ENCODE measurements at regions not wholly inside any gene's neighbourhood (a gene's known extent, or its start where the extent isn't known, plus 50 kb on each side); places are given as distances from the start of the nearest gene placed in this dataset.

DNA sequence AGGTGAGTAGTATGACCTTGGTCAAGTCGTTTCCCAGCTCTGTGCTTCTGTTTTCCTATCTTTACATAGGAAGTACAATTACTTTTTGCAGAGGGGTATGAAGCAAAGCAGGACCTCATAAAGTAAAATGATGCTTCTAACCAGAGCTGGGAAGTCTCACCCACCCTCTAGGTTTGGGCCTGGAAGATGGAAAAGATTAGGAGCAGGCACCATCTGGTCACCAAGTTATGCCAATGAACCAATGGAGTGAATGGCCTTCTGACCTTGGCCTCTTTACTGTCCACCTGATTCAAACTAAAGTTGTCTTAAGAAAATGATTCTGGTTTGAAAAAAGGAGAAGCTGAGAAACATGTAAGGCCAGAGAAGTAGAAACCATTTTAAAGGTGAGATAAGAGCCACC lies 68.9 kb upstream of the CTNNBL1 start:
- no peak overlapping the region for H3K4me3 Mint-ChIP-seq (ENCODE audit: unreplicated experiment)
- peaks cover 3% of the 10 kb centered on the region for H3K9me3 Mint-ChIP-seq (ENCODE audit: unreplicated experiment)
- H3K36me3 Mint-ChIP-seq (ENCODE audit: unreplicated experiment) = no peaks in the 10 kb centered on the region
- peaks cover 10% of the 10 kb centered on the region for H3K4me1 Mint-ChIP-seq (ENCODE audit: low read depth, unreplicated experiment)
- no peak for DNase-seq
- peaks cover 9% of the 10 kb centered on the region for H3K27me3 Mint-ChIP-seq (ENCODE audit: unreplicated experiment)
- TF ChIP-seq, protein P1, sequence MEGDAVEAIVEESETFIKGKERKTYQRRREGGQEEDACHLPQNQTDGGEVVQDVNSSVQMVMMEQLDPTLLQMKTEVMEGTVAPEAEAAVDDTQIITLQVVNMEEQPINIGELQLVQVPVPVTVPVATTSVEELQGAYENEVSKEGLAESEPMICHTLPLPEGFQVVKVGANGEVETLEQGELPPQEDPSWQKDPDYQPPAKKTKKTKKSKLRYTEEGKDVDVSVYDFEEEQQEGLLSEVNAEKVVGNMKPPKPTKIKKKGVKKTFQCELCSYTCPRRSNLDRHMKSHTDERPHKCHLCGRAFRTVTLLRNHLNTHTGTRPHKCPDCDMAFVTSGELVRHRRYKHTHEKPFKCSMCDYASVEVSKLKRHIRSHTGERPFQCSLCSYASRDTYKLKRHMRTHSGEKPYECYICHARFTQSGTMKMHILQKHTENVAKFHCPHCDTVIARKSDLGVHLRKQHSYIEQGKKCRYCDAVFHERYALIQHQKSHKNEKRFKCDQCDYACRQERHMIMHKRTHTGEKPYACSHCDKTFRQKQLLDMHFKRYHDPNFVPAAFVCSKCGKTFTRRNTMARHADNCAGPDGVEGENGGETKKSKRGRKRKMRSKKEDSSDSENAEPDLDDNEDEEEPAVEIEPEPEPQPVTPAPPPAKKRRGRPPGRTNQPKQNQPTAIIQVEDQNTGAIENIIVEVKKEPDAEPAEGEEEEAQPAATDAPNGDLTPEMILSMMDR (IDR thresholded peaks at IDR 0.05; ENCODE audit: partially characterized antibody, unreplicated experiment) = no peak
- no peak overlapping the region for H3K27ac Mint-ChIP-seq (ENCODE audit: unreplicated experiment)

DNA sequence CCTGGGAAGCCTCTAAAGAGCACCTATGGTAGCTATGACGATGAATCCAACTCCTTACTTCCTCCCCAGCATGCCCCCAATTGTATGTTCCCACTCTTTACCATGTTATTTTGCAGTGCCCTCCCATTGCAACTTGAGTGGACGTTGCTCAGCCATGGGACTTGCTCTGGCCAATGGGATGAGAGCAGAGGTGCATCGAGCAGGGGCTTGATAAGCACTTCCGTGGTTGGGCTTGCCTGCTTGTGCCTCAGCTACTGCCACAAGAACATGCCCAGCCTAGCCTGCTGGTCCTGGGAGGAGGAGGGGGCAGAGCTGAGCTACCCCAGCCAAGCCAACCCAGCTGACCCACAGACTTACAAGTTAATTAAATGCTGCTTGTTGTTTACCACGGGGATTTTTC lies 71.1 kb upstream of the CTNNBL1 start:
- Mint-ChIP-seq H3K9me3 (ENCODE audit: unreplicated experiment) (peaks cover 3% of the 10 kb centered on the region), H3K27ac (ENCODE audit: unreplicated experiment) (no peak overlapping the region), H3K4me3 (ENCODE audit: unreplicated experiment) (no peak overlapping the region), H3K27me3 (ENCODE audit: unreplicated experiment) (peaks cover 9% of the 10 kb centered on the region), H3K36me3 (ENCODE audit: unreplicated experiment) (no peaks in the 10 kb centered on the region), H3K4me1 (ENCODE audit: low read depth, unreplicated experiment) (peaks cover 8% of the 10 kb centered on the region)
- TF ChIP-seq, protein P1 (IDR thresholded peaks at IDR 0.05; ENCODE audit: partially characterized antibody, unreplicated experiment) = no peak
- no peak for DNase-seq

DNA sequence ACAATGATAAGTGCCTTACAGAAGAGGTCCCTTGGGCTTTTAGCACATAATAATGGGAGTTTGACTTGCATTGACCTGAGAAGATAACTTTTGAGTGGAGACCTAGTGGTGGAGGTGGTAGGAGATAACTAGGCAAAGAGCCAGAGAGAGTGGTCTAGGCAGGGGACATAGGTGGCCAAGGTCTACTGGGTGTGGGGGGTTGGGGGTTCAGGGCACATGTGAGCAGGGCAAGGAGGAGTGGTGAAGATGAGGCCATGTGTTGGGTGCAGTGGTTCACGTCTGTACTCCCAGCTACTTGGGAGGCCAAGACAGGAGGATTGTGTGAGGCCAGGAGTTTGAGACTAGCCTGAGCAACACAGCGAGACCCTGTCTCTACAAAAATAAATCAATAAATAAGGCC lies 74.3 kb upstream of the CTNNBL1 start:
- no peaks in the 10 kb centered on the region for H3K36me3 Mint-ChIP-seq (ENCODE audit: unreplicated experiment)
- H3K27me3 Mint-ChIP-seq (ENCODE audit: unreplicated experiment) = peaks cover 7% of the 10 kb centered on the region
- no peak overlapping the region for H3K4me3 Mint-ChIP-seq (ENCODE audit: unreplicated experiment)
- H3K27ac Mint-ChIP-seq (ENCODE audit: unreplicated experiment) = no peak overlapping the region
- DNase-seq = no peak
- TF ChIP-seq, protein P1 (IDR thresholded peaks at IDR 0.05; ENCODE audit: partially characterized antibody, unreplicated experiment) = no peak
- H3K9me3 Mint-ChIP-seq (ENCODE audit: unreplicated experiment) = peaks cover 3% of the 10 kb centered on the region
- H3K4me1 Mint-ChIP-seq (ENCODE audit: low read depth, unreplicated experiment) = peaks cover 2% of the 10 kb centered on the region

DNA sequence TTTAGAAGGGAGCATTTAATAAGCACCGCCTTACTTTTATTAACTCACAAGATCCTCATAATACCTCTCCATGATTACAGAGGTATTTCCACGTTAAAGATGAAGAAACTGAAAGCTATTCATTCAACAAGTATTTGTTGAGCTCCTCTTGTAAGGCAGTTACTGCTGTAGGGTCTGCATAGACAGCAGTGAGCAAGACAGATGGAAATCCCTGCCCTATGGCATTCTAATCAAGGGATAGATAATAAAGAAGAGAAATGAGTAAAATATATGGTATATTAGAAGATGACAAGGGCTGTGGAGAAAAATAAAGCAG lies 77.8 kb upstream of the CTNNBL1 start:
- Mint-ChIP-seq H3K27me3 (ENCODE audit: unreplicated experiment) (peaks cover 5% of the 10 kb centered on the region), H3K27ac (ENCODE audit: unreplicated experiment) (no peak overlapping the region), H3K4me1 (ENCODE audit: low read depth, unreplicated experiment) (peaks cover 2% of the 10 kb centered on the region), H3K36me3 (ENCODE audit: unreplicated experiment) (no peaks in the 10 kb centered on the region), H3K9me3 (ENCODE audit: unreplicated experiment) (peaks cover 1% of the 10 kb centered on the region), H3K4me3 (ENCODE audit: unreplicated experiment) (no peak overlapping the region)
- no peak for DNase-seq
- TF ChIP-seq, protein P1 (IDR thresholded peaks at IDR 0.05; ENCODE audit: partially characterized antibody, unreplicated experiment) = peak; percentile 74

DNA sequence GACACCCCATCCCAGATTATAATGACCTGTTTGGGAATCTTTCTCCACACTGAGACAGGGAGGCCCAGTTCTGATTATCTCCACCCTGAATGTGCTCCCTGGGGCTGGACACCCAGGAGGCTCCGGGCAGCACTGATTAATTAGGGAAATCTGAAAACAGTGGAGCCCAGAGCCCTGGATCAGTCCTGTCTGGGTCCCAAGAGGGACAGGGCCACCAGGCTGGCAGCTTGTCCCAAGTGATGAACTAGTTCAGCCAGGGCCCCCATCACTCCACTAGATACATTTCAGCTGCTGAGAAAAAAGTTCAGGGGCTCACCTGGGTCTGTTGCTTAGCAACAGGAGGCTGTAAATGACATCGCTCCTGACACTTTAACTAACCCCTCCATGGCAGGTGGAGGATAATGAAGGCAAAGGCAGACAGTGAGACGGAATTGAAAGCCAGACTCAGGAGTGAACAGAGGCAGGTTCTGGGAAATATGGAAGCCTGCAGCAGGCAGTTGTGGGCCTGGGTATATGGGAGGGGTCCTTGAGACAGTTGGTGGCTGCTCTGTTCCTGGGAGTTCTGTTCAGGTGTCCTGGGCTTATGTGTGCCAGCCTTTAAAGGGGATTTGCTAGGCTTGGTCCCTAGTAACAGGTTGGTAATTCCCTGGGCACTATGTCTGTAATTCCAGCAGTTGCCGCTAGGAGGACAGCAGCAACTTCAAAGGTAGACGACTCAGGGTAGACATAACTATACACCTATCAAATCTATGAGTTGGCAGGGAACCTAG lies 78.3 kb upstream of the CTNNBL1 start:
- Mint-ChIP-seq H3K9me3 (ENCODE audit: unreplicated experiment) (peaks cover 1% of the 10 kb centered on the region), H3K27ac (ENCODE audit: unreplicated experiment) (no peak overlapping the region), H3K4me3 (ENCODE audit: unreplicated experiment) (no peak overlapping the region), H3K27me3 (ENCODE audit: unreplicated experiment) (peaks cover 5% of the 10 kb centered on the region), H3K4me1 (ENCODE audit: low read depth, unreplicated experiment) (peaks cover 2% of the 10 kb centered on the region), H3K36me3 (ENCODE audit: unreplicated experiment) (no peaks in the 10 kb centered on the region)
- DNase-seq = peak; percentile 75
- TF ChIP-seq, protein P1 (IDR thresholded peaks at IDR 0.05; ENCODE audit: partially characterized antibody, unreplicated experiment) = peak; percentile 95

All from glutamatergic neuron (in vitro differentiated cells).